GM21723 (cell line): ENCODE measurements at regions not wholly inside any gene's neighbourhood (a gene's known extent, or its start where the extent isn't known, plus 50 kb on each side); places are given as distances from the start of the nearest gene placed in this dataset.

ENCODE experiments used
- ATAC-seq: cut with Tn5 transposase; IDR thresholded peaks from one replicate; pipeline ENCODE4 v1.9.1; 2021; ENCODE audit warnings: mild to moderate bottlenecking, moderate library complexity; ENCODE audit not compliant: unreplicated experiment

- ATAC-seq: no peak
Observed at GRCh38 chr3:30508339-30508738, 98.1 kb upstream of the TGFBR2 start.

- ATAC-seq: no peak
Observed at GRCh38 chr3:30510596-30510995, 95.8 kb upstream of the TGFBR2 start.

- no peak for ATAC-seq
Observed at GRCh38 chr3:30511524-30512251, 94.7 kb upstream of the TGFBR2 start.

GRCh38 chr3:30512576-30512975 lies 93.8 kb upstream of the TGFBR2 start:
- ATAC-seq: no peak

- no peak for ATAC-seq
Observed at GRCh38 chr3:30513374-30514152, 92.8 kb upstream of the TGFBR2 start.

GRCh38 chr3:30516238-30516637 lies 90.2 kb upstream of the TGFBR2 start:
- no peak for ATAC-seq

GRCh38 chr3:30518181-30518864 lies 88.1 kb upstream of the TGFBR2 start:
- ATAC-seq: no peak

GRCh38 chr3:30518872-30519271 lies 87.5 kb upstream of the TGFBR2 start:
- no peak for ATAC-seq

- ATAC-seq: no peak
Observed at GRCh38 chr3:30520699-30521098, 85.7 kb upstream of the TGFBR2 start.

GRCh38 chr3:30521156-30521715 lies 85.2 kb upstream of the TGFBR2 start:
- ATAC-seq: no peak

GRCh38 chr3:30522476-30522875 lies 83.9 kb upstream of the TGFBR2 start:
- no peak for ATAC-seq

- no peak for ATAC-seq
Observed at GRCh38 chr3:30523366-30523765, 83.0 kb upstream of the TGFBR2 start.

- ATAC-seq: no peak
Observed at GRCh38 chr3:30524357-30525040, 81.9 kb upstream of the TGFBR2 start.

GRCh38 chr3:30526031-30526430 lies 80.4 kb upstream of the TGFBR2 start:
- ATAC-seq: no peak

- ATAC-seq: no peak
Observed at GRCh38 chr3:30527186-30527585, 79.2 kb upstream of the TGFBR2 start.

- ATAC-seq: no peak
Observed at GRCh38 chr3:30527720-30528119, 78.7 kb upstream of the TGFBR2 start.

GRCh38 chr3:30530084-30530483 lies 76.3 kb upstream of the TGFBR2 start:
- no peak for ATAC-seq

GRCh38 chr3:30531017-30531570 lies 75.3 kb upstream of the TGFBR2 start:
- no peak for ATAC-seq

- ATAC-seq: no peak
Observed at GRCh38 chr3:30535525-30535924, 70.9 kb upstream of the TGFBR2 start.

- no peak for ATAC-seq
Observed at GRCh38 chr3:30538791-30539190, 67.6 kb upstream of the TGFBR2 start.

GRCh38 chr3:30539206-30539605 lies 67.2 kb upstream of the TGFBR2 start:
- no peak for ATAC-seq
